ENCODE measurements at regions not wholly inside any gene's neighbourhood (a gene's known extent, or its start where the extent isn't known, plus 50 kb on each side); places are given as distances from the start of the nearest gene placed in this dataset.

DNA sequence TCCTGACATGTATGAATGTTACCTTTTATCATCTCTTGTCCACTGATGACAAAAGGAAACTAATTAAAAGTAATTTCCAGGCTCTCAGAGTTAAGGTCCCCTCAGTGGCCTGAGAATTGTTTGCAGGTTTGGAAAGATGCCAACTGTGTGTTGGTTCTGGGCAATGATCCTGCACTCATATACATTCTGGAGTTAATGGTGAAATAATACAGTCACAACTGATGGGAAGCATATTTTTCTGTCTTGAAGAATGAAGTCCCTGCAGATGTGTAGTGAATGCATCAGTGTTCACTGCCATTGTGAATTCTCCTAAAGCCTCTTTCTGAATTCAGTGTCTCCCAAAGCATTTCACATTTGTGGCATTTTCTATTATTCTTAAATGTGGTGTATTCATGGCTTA is 238.1 kb upstream of the PPP1R2C start:
- no peak for DNase-seq (ENCODE audit: low read depth in 2 of 2)

- no peak for DNase-seq (ENCODE audit: low read depth in 2 of 2)
Observed at GRCh38 chrX:43018031-43018430, 240.1 kb upstream of the PPP1R2C start.

DNA sequence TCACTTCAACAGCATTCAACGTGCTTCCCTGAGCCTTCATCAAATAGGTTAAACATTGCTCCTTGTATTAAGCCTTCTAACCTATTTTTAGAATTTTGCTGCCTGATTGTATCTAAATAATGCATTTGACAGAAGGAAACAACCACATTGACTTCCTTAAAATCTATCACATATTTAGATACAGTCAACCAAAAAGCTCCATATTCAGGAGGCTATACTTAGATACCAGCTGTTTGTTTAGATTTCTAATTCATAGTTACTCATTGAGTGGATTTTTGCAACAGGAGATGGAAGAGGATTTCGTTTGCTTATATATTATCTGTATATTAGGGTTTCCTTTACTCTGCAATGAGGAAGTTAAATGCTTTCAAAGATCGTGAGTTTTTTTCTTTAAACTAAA is 241.1 kb upstream of the PPP1R2C start:
- no peak for DNase-seq (ENCODE audit: low read depth in 2 of 2)

DNA sequence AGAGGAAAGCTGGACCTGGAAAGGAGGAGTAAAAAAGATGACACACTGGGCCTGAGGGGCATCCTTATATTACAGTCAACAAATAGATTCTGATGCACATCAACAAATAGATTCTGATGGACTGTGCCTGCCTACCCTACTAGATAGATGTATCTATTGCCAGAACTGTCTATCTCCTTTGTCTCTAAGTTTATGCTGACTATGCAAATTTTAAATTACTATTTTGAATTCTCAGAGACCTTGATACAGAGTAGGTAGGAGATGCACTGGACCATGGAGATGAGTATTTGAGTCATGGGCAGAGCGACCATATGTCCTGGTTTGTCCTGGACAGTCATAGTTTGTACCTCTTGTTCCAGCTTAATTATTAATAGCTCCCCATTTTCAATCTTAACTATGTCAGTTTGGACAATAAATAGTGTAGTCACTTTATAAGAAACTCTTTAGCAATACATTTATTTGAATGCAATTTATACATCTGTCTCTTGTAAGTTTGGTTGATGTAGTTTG is 247.9 kb upstream of the PPP1R2C start:
- DNase-seq (ENCODE audit: low read depth in 2 of 2) = no peak

DNA sequence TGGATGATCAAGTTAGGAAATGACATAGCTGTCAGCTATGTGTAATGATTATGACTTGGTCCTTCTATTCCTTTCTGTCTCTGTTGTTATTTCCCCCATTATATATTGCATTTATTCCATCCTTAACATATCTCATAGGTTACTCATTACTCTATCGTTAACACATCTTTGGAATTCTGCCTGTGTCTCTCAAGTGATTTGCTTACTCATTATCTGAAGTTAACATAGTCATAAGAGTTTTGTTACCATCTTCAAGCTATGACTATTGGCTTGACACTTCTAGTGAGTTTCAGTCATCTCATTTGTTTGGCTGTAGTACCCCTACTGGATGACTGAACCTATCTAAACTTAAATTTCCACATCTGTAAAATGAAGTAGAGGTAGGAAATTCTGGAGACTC is 286.1 kb upstream of the PPP1R2C start:
- no peak for DNase-seq (ENCODE audit: low read depth in 2 of 2)

- no peak for DNase-seq (ENCODE audit: low read depth in 2 of 2)
Observed at GRCh38 chrX:43065978-43066377, 288.0 kb upstream of the PPP1R2C start.

GRCh38 chrX:43068639-43069038 is 290.7 kb upstream of the PPP1R2C start:
- DNase-seq (ENCODE audit: low read depth in 2 of 2) = no peak

DNA sequence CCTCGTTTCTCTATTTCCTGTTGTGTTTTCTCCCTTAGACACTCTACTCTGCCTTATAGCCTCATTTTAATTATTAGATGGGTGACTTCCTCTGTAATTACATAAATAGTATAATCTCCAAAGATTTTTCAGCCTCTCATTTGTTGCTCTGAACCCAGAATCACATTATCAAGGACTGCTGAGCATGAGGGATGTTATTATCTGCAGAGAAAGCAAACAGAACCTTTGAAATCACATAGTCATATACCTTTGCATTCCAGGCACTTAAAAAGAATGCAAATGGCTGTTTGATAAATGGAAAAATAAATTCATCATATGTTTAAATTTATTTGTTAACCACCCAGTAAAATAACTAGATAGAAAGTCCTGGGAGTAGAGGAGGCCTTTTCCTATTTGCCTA is 305.1 kb upstream of the PPP1R2C start:
- DNase-seq (ENCODE audit: low read depth in 2 of 2) = no peak

DNA sequence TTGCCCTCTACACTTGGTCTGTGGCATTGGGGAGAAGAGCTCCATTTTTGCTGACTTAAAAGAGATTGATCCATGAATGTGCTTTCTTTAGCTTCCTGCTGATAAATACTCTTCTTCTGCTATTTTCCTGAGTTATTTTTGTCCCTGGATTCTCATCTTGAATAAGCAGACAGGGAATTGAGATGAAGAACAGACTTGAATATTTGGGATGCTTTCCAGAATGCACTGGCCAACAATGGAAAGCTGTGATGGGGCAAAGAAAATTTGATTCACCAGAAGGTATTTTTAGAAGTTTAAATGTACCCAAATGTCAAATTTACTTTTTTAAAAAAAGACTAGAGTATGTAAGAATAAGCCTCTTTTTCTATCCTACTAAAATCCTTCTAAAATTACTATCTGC is 309.9 kb upstream of the PPP1R2C start:
- no peak for DNase-seq (ENCODE audit: low read depth in 2 of 2)

- DNase-seq (ENCODE audit: low read depth in 2 of 2) = no peak
Observed at GRCh38 chrX:43096830-43097229, 318.9 kb upstream of the PPP1R2C start.

DNA sequence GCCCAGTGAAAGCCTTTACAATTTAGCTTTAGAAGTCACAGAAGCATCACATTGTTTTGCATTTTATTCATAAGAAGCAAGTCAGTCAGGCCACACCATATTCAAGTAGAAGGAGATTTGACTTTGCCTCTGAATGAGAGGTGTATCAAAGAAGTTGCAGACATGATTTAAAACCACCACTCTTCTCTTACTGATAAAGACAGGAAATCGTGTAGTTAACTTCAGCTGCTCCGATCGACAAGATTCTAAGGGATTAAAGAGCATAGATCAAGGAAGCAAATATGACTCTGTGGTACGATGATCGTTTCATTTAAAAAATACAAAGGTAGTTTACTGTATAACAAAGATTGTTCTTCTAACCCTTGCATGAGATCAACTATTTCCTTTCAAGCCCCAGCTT is 328.0 kb upstream of the PPP1R2C start:
- DNase-seq (ENCODE audit: low read depth in 2 of 2) = no peak

DNA sequence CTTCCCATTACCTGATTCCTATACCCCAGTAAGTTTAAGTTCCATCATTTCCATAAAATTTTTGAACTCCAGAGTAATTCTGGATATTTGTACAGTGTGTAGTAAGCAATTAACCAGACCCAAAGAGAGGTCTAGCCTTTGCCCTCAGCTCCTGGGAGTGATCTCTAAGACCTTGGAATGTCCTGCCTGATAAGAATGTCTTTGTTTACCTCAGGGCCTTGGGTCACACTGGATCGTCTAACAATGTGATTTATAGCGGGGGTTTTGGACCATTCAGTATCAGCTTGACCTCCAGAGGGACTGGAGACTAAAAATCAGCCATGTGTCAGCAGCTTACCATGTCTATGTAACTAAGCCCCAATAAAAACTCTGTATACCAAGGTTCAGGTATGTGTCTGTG is 330.9 kb upstream of the PPP1R2C start:
- DNase-seq (ENCODE audit: low read depth in 2 of 2) = no peak

- no peak for DNase-seq (ENCODE audit: low read depth in 2 of 2)
Observed at GRCh38 chrX:43121637-43122036, 343.7 kb upstream of the PPP1R2C start.

GRCh38 chrX:43139645-43140044 is 361.7 kb upstream of the PPP1R2C start:
- DNase-seq (ENCODE audit: low read depth in 2 of 2) = no peak

GRCh38 chrX:43140582-43140981 is 362.6 kb upstream of the PPP1R2C start:
- no peak for DNase-seq (ENCODE audit: low read depth in 2 of 2)

GRCh38 chrX:43141885-43142284 is 363.9 kb upstream of the PPP1R2C start:
- no peak for DNase-seq (ENCODE audit: low read depth in 2 of 2)

DNA sequence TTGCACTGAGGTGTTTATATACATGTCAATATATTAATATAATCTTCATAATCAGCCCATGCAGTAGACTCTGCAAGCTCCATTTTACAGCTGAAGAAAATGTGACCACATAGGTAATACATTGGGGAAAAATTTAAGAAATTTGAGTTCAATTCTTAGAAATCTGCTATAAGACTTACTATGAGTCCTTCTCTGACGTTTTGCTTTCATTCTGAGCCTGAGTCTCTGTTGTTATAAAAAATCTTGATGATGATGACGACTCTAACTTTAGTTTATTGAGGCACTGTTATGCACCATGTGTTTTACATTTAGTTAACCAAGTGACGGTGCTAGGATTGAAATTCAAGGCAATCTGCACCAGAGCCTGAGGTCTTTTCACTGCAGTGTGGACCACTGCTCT is 370.3 kb upstream of the PPP1R2C start:
- DNase-seq (ENCODE audit: low read depth in 2 of 2) = no peak

DNA sequence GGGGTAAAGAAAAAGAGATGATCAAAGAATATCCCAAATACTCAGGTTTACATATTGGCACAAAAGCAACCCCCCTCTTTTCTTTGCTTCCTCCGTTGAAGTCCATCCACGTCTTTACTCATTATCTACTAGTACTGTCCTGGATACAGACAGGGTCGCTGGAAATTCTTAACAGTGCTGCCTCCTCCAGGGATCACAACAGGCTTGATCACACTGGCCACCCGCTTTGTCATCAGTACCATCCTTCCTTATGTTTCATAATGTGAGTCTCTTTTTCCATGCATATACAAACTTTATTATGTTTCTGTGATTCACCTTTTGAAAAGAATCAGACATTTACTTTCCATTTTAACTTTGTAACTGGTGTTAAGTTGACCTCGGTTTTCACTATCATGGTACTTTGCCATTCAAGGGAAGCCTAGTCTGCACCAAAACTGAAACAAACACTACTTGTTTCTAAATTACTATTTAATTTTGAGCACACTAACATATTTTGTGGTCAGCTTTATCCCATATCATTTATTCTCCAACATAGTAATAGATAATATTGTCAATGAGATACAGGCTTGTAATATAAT is 387.5 kb upstream of the PPP1R2C start:
- DNase-seq (ENCODE audit: low read depth in 2 of 2) = no peak

DNA sequence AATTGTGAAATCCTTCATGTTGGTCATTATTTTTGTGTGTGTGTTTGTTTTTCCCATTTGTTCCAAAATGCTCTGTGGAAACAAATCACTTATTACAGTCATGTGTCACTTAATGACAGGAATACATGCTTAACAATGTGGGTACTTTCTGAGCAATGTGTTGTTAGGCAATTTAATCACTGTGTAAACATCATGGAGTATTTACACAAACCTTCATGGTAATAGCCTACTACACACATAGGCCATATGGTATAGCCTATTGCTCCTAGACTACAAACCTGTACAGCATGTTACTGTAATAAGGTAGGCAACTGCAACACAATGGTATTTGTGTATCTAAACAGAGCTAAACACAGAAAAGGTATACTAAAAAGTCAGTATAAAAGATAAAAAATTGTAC is 388.9 kb upstream of the PPP1R2C start:
- no peak for DNase-seq (ENCODE audit: low read depth in 2 of 2)

GRCh38 chrX:43175434-43175833 is 397.5 kb upstream of the PPP1R2C start:
- no peak for DNase-seq (ENCODE audit: low read depth in 2 of 2)

- no peak for DNase-seq (ENCODE audit: low read depth in 2 of 2)
Observed at GRCh38 chrX:43176686-43177085, 398.7 kb upstream of the PPP1R2C start.

DNA sequence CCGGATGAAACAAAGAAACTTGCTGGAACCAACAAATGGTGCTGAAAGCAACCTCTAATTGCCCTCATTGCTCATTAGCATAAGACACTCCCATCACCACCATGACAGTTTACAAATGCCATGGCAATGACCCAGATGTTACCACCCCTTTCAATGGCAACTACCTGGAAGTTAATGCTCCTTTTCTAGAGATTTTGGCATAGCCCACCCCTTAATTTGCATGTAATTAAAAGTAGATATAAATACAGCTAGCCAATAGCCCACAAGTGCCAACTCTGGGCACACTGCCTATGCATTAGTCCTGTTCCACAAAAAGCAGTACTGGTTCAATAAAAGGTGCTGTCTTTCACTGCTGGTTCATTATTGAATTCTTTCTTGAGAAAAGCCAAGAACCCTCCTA is 410.3 kb upstream of the PPP1R2C start:
- no peak for DNase-seq (ENCODE audit: low read depth in 2 of 2)

DNA sequence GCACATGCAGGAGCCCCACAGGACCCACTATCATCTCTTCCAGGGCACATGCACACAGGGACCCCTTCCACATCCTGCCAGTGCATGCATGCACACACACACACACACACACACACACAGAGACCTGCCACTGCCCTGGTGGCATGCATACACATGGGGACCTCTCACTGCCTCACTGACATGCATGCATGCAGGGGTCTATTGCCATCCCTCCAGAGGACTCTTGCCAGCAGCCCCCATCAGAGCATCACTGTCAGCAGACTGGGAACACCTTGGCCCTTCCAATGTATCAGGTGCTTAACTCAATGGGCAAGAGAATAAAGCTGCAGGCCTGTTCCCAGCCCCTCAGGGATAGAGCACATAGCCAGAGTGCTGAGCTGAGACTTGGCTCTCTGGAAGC is 433.6 kb upstream of the PPP1R2C start:
- DNase-seq (ENCODE audit: low read depth in 2 of 2) = no peak

GRCh38 chrX:43218198-43218597 is 437.9 kb upstream of the MAOA start:
- DNase-seq (ENCODE audit: low read depth in 2 of 2) = no peak
